HG02870 (cell line): ENCODE measurements at regions not wholly inside any gene's neighbourhood (a gene's known extent, or its start where the extent isn't known, plus 50 kb on each side); places are given as distances from the start of the nearest gene placed in this dataset.

ENCODE experiments used
- ATAC-seq: cut with Tn5 transposase; IDR thresholded peaks from one replicate; pipeline ENCODE4 v1.9.1; 2021; ENCODE audit warnings: mild to moderate bottlenecking, moderate library complexity; ENCODE audit not compliant: unreplicated experiment

DNA sequence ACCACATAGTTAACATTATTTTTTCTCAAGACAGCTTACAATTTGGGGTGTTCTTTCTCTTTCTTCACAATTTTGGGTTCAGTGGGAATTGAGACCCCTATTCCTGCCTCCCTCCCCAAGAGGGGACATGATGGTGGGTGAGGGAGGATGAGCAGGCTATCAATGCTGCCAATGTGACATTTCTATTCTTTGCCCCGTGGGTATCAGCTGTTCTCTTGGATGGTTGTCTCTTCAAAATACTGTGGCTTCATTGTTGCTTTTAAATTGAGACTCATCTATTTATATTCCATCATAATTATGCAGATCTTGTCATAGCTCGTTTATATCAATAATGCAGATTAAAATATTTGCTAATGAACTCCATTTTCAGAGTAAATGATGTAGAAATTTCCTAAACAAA lies 56.5 kb upstream of the ANO4 start:
- no peak for ATAC-seq

DNA sequence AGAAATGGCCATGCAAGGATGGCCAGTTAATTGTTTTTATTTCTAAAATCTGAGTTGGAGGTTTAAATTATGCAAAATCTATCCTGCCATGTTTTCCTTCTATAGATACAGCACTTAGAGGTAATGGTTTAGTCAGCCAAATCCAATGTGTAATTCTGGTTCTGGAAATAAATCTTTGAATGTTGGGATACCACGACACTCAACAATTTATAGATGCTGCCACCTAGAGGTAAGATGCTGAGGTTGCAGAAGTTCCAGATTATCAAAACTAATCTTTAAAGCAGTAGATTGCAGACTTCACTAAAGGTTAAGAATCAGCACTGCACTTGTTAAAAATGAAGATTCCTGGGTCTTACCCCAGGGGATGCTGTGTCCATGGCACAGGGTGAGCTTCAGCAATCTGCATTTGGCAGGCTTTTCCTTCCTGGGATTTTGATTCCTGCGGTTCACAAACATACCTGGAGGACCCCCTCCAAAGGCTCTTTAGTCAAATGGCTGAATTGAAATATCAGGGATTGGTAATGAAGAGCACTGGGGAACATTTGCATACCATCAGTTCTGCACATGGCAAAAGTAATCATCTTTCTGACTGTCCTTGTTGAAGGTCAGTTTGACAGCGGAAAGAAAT lies 53.4 kb upstream of the ANO4 start:
- ATAC-seq, result no peak

DNA sequence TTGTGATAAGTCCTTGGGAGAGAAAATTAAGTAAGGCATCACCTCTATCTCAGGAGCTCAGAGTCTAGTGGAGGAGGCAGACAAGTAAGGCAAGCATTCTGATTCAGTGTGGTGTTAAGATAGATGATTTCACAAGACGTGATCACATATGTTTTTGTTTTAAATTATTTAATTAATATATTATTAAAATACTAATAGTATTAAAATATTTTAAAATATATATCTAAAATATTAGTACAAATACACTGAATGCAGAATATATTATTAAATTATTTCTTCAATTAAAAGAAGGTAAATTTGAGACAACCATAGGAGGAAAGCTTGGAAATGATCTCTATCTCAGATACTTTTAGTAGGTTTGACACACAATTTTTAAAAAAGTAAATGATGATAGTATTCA lies 51.5 kb upstream of the ANO4 start:
- ATAC-seq, result no peak
